ENCODE measurements at regions not wholly inside any gene's neighbourhood (a gene's known extent, or its start where the extent isn't known, plus 50 kb on each side); places are given as distances from the start of the nearest gene placed in this dataset.

DNA sequence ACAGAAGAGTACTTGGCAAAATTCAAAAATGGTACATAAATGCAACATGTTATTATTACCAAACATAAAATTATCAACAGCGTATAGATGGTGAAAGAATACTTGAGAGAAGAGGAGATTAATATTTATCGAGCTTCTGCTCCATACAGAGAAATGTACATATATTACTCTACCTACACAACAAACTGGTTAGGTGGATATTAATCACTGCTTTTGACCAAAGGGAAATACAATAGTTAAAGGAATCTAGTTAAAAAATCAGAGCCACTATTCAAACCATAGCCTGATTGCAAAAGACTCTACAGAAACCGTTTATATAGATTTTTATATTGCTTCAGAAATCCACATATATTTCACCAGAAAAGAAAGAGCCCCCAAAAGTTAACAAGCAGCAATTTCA, 379.3 kb upstream of the PRMT6 start:
- no peak overlapping the region for H3K4me3 ChIP-seq (ENCODE audit: low read depth, low read length)
- DNase-seq (ENCODE audit: low read depth) = no peak
- TF ChIP-seq, protein P1, sequence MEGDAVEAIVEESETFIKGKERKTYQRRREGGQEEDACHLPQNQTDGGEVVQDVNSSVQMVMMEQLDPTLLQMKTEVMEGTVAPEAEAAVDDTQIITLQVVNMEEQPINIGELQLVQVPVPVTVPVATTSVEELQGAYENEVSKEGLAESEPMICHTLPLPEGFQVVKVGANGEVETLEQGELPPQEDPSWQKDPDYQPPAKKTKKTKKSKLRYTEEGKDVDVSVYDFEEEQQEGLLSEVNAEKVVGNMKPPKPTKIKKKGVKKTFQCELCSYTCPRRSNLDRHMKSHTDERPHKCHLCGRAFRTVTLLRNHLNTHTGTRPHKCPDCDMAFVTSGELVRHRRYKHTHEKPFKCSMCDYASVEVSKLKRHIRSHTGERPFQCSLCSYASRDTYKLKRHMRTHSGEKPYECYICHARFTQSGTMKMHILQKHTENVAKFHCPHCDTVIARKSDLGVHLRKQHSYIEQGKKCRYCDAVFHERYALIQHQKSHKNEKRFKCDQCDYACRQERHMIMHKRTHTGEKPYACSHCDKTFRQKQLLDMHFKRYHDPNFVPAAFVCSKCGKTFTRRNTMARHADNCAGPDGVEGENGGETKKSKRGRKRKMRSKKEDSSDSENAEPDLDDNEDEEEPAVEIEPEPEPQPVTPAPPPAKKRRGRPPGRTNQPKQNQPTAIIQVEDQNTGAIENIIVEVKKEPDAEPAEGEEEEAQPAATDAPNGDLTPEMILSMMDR (IDR thresholded peaks at IDR 0.05; ENCODE audit: insufficient read depth, low read length) = no peak

DNA sequence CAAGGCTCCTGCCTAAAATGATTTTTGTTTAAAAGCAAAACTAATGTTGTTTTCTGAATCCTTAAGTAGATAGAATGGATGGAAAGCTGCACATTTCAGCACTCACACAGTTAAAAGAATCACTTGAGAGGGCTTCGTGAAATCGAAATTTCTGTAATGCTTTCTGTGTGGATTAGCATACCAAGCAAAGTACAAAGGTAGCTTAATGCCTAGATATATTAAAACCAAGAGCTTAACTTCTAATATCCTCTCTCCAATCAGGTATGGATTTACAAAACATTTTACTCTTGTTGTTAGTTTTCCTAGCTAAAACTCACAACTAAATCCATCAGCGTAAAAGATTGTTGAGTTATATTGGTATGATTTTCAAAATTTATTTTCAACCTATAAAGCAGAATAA, 378.8 kb upstream of the PRMT6 start:
- TF ChIP-seq, protein P1 (IDR thresholded peaks at IDR 0.05; ENCODE audit: insufficient read depth, low read length) = no peak
- DNase-seq (ENCODE audit: low read depth) = no peak
- no peak overlapping the region for H3K4me3 ChIP-seq (ENCODE audit: low read depth, low read length)

DNA sequence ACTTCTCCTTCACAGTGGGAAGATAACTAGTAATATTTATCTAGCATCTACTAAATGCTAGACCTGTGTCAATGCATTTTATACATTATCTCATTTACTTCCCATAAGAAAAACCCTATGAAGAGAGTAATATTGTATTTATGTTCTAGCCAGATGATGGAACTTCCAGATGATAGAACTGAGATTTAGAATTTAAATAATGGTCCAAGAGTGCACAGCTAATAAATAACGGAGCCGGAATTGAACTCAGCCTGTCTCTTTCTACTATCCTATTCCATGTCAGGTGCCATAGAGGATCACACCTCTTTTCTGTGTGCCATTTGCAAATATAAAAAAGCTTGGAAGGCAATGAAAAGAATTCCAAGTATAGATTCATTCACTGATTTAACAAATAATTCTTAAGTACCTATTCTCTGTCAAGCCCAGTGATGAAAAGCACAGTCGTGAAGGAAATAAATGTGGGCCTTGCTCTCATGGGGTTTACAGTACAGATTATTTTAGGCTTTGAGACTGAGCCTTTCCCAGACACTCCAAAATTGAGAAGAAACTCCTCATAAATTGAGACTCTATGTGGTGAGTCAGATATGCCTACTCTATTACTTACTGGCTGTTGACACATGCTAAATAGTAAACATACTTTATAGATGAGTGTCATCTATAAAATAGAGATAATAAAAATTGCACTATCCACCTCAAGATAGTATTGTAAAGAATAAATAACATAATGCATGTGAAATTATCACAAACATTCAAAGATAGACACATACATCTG, 378.0 kb upstream of the PRMT6 start:
- no peak for DNase-seq (ENCODE audit: low read depth)
- TF ChIP-seq, protein P1 (IDR thresholded peaks at IDR 0.05; ENCODE audit: insufficient read depth, low read length) = no peak

DNA sequence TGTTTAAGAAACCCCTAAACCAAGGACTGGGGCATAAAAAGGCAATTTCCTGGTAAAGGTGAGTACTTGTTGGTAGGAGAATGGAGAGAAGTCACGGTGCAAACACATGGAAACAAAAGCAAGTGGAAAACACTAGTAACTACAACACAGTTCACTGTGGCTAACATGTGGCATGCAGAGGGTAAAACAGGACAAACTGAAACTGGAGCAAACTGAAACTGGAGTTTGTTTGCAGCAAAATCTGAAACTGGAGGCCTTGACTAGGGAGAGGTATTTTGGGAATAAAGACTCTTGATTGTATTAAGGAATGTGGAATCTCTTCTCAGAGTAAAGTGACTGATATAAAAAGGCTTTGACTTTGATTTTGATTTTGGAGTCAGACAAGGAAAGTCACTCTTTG, 376.3 kb upstream of the PRMT6 start:
- no peak for DNase-seq (ENCODE audit: low read depth)
- TF ChIP-seq, protein P1 (IDR thresholded peaks at IDR 0.05; ENCODE audit: insufficient read depth, low read length) = no peak
- H3K4me3 ChIP-seq (ENCODE audit: low read depth, low read length) = no peak overlapping the region

More for the DNA sequence above, 378.0 kb upstream of the PRMT6 start:
- no peak overlapping the region for H3K4me3 ChIP-seq (ENCODE audit: low read depth, low read length)

DNA sequence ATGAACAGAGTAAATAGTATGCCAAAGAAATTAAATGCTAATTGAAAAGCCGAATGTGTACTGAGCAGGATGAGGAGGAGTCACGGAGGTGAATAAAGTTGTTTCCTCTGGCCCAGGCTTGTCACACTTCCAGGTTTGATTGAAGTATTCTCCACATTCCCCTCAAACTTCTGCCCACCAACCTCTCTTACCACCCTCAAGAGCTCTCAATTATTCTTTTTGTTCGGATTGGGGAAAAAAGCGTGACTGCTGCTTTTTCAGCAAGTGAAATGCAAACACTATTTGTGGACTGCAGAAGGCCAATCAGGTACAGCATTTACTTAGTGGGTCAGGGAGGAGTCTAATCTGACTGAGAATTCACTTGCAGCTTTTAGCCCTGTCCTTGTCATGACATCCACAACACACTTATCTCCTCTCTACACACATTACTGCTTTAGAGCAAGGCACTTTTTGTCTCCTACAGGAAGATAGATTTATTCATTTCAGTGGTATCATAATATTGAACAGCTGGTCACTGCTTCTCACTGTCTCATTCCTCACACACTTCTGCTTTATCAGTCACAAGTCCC, 375.6 kb upstream of the PRMT6 start:
- no peak for DNase-seq (ENCODE audit: low read depth)
- TF ChIP-seq, protein P1 (IDR thresholded peaks at IDR 0.05; ENCODE audit: insufficient read depth, low read length) = no peak

DNA sequence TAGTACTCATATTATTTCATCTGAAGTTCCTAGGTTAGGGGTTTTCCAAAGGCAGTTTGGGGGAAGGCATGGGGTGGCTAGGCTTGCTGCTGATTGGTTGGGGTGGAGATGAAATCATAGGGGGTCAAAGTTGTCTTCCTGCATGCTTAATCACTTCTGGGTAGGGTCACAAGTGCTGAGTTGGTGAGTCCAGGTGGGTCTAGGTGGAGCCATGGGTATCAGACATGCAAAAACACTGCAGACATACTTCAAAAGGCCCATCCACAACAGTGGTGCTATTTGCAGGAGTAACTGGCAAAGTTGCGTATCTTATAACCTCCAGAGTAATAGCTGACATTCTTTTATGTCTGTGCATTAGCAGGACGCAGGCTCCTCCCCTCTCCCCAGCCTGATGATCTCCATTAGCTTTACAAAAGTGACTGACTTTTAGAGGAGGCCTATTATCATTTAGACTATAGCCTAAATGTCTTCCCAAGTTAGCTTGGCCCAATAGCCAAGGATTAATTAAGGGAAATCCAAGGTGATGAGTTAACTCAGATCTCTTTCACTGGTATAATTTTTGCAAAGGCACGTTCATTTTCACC, 374.4 kb upstream of the PRMT6 start:
- no peak for DNase-seq (ENCODE audit: low read depth)
- no peak overlapping the region for H3K4me3 ChIP-seq (ENCODE audit: low read depth, low read length)
- TF ChIP-seq, protein P1 (IDR thresholded peaks at IDR 0.05; ENCODE audit: insufficient read depth, low read length) = no peak

More for the DNA sequence above, 375.6 kb upstream of the PRMT6 start:
- H3K4me3 ChIP-seq (ENCODE audit: low read depth, low read length) = no peak overlapping the region

Measured in fibroblast of the aortic adventitia (primary cell).